Kidney epithelial cell (primary cell): ENCODE measurements at regions not wholly inside any gene's neighbourhood (a gene's known extent, or its start where the extent isn't known, plus 50 kb on each side); places are given as distances from the start of the nearest gene placed in this dataset.
"Not testable (repeated sequence)": the region's sequence is repeated elsewhere in the genome, so short reads cannot be mapped to it uniquely, and the experiment has no call there.

Experiments
- DNase-seq: peaks from one replicate; pipeline ENCODE4 v3.0.0-alpha.2; 2010; ENCODE audit warnings: low read depth
- H3K27me3 ChIP-seq: 2 replicates; pipeline ENCODE4 v1.6.0; 2011; ENCODE audit warnings: low read length; ENCODE audit not compliant: control insufficient read depth, insufficient read depth
- H3K36me3 ChIP-seq: 2 replicates; pipeline ENCODE4 v1.5.1; 2011; ENCODE audit warnings: low read length; ENCODE audit not compliant: control insufficient read depth, insufficient read depth
- H3K4me3 ChIP-seq: 2 replicates; pipeline ENCODE4 v1.5.1; 2011; ENCODE audit warnings: low read depth, mild to moderate bottlenecking, control low read depth, low read length
- CTCF ChIP-seq: IDR thresholded peaks from 2 replicates; pipeline ENCODE4 v1.5.1; 2011; ENCODE audit warnings: mild to moderate bottlenecking, moderate library complexity, low read length, control low read depth, inconsistent platforms; ENCODE audit not compliant: insufficient read depth, poor library complexity, severe bottlenecking

- H3K4me3 ChIP-seq, result no peak overlapping the region
- DNase-seq, result no peak
- no peak for TF ChIP-seq CTCF
- H3K36me3 ChIP-seq, result no peaks in the 10 kb centered on the region
- no peaks in the 10 kb centered on the region for H3K27me3 ChIP-seq
Observed at GRCh38 chr5:112514111-112514510, 95.0 kb upstream of the EPB41L4A start.

DNA sequence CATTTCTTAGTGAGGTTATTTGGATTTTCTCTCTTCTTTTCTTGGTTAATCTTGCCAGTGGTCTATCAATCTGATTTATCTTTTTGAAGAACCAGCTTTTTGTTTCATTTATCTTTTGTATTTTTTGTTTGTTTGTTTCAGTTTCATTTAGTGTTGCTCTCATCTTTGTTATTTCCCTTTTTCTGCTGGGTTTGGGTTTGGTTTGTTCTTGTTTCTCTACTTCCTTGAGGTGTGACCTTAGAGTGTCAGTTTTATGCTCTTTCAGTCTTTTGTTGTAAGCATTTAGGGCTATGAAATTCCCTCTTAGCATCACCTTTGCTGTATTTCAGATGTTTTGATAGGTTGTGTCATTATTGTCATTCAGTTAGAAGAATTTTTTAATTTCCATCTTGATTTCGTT is 101.4 kb upstream of the EPB41L4A start:
- not testable (repeated sequence) for H3K27me3 ChIP-seq, DNase-seq, H3K36me3 ChIP-seq, H3K4me3 ChIP-seq

DNA sequence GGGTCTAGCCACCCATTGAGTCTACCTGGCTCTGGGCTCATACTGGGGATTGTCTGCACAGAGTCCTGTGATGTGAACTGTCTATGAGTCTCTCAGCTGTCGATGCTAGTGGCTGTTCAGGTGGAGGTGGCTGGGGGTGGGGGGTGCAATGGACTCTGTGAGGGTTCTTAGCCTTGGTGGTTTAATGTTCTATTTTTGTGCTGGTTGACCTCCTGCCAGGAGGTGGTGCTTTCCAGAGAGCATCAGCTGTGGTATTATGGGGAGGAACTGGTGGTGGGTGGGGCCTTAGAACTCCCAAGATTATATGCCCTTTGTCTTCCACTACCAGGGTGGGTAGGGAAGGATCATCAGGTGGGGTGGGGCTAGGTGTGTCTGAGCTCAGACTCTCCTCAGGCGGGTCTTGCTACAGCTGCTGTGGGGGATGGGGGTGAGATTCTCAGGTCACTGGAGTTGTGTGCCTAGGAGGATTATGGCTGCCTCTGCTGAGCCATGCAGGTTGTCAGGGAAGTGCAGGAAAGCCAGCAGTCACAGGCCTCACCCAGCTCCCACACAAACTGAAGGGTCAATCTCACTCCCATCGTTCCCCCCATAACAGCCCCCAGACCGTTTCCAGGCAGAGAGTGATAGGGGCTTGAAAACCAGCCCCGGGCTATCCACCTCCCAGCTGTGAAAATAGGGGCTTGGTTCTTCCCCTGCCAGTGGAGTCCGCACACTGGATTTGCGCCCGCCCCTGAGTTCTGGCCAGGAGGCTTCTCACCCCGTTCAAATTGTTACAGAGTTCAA is 104.0 kb upstream of the EPB41L4A start:
- not testable (repeated sequence) for H3K4me3 ChIP-seq, DNase-seq, H3K27me3 ChIP-seq, H3K36me3 ChIP-seq

DNA sequence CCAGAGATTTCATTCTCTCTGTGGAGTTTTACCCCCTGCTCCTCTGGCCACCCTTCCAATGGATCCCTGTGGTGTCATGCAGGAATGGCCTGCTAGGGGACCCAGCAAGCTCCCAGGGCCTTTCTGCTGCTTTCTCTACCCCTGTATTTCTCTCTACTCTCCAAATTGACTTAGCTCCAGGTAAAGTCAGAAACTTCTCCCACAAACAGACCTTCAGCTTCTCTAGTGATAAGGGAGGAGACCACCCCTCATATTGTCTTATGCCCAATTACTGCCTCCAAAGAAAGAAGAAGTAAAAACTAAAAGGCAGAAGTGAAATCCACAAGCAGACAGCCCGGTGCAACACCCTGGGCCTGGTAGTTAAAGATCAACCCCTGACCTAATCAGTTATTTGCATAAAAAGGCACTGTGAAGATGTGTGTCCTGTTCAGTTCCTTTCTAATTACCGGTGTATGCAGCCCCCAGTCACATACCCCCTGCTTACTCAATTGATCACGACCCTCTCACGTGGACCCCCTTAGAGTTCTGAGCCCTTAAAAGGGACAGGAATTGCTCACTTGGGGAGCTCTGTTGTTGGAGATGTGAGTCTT is 104.7 kb upstream of the EPB41L4A start:
- H3K27me3 ChIP-seq, H3K4me3 ChIP-seq, H3K36me3 ChIP-seq, DNase-seq: not testable (repeated sequence)

DNA sequence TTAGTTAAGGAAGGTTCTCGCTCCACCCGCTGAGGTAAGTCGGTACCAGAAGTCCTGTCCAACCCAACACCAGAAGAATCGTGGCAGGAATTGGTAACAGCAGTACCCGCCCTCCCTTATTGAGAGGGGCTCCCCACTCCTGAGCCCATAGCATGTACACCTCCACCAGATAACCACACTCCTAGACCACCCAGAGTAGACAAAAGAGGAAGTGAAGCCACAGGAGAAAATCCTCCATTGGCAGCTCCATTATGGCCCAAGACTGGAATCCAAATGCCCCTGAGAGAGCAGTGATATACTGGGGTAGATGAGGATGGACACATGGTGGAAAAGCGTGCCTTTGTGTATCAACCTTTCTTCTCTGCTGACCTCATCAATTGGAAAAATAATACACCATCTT is 106.1 kb upstream of the EPB41L4A start:
- no peak for DNase-seq
- H3K36me3 ChIP-seq, result no peaks in the 10 kb centered on the region
- H3K4me3 ChIP-seq, result no peak overlapping the region
- no peak for TF ChIP-seq CTCF
- peaks cover 2% of the 10 kb centered on the region for H3K27me3 ChIP-seq

- no peak for DNase-seq
- TF ChIP-seq CTCF, result no peak
- H3K4me3 ChIP-seq, result no peak overlapping the region
Observed at GRCh38 chr5:112528928-112529327, 109.9 kb upstream of the EPB41L4A start.

DNA sequence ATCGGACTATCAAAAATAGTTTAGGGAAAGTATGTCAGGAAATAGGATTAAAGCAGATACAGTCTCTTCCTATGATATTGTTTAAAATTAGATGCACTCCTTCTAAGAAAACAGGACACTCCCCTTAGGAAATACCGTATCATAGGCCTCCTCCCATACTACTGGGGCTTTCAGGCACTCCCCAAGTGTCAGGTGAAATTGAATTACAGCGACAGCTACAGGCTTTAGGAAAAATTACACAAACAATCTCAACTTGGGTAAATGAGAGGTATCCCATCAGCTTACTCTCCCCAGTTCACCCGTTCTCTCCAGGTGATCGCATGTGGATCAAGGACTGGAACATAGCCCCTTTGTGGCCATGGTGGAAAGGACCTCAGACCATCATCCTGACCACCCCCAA is 110.4 kb upstream of the EPB41L4A start:
- Histone ChIP-seq H3K27me3 (peaks cover 2% of the 10 kb centered on the region), H3K36me3 (no peaks in the 10 kb centered on the region), H3K4me3 (no peak overlapping the region)
- DNase-seq, result no peak
- peak; percentile 36 for TF ChIP-seq CTCF

More at GRCh38 chr5:112528928-112529327, 109.9 kb upstream of the EPB41L4A start:
- Histone ChIP-seq H3K27me3 (peaks cover 2% of the 10 kb centered on the region), H3K36me3 (no peaks in the 10 kb centered on the region)
